MM.1S (cell line): ENCODE measurements at regions not wholly inside any gene's neighbourhood (a gene's known extent, or its start where the extent isn't known, plus 50 kb on each side); places are given as distances from the start of the nearest gene placed in this dataset.

ENCODE experiments used
- DNase-seq: peaks from one replicate; pipeline ENCODE4 v3.0.0-alpha.2; 2015
- H2AFZ ChIP-seq: fragments of 300-600 bp; sonication (generic); 2 replicates; pipeline ENCODE4 v1.6.0; 2016; ENCODE audit warnings: antibody characterized with exemption, low read length
- H3F3A ChIP-seq: fragments of 300-600 bp; sonication (generic); 2 replicates; pipeline ENCODE4 v1.6.1; 2016; ENCODE audit warnings: mild to moderate bottlenecking, antibody characterized with exemption, low read length, moderate library complexity, mixed read lengths; ENCODE audit not compliant: insufficient read depth
- H3K27ac ChIP-seq: fragments of 300-600 bp; sonication (generic); 2 replicates; pipeline ENCODE4 v1.5.1; 2016; ENCODE audit warnings: mild to moderate bottlenecking, low read length
- H3K27me3 ChIP-seq: fragments of 300-600 bp; sonication (generic); replicated peaks from 2 replicates; pipeline ENCODE4 v1.6.0; 2016; ENCODE audit warnings: low read length; ENCODE audit not compliant: insufficient read depth
- H3K36me3 ChIP-seq: fragments of 300-600 bp; sonication (generic); replicated peaks from 2 replicates; pipeline ENCODE4 v1.6.1; 2016; ENCODE audit warnings: mild to moderate bottlenecking, low read length, mixed read lengths; ENCODE audit not compliant: insufficient read depth
- H3K4me1 ChIP-seq: fragments of 300-600 bp; sonication (generic); 2 replicates; pipeline ENCODE4 v1.6.1; 2016; ENCODE audit warnings: low read length, mixed read lengths
- H3K4me2 ChIP-seq: fragments of 300-600 bp; sonication (generic); 2 replicates; pipeline ENCODE4 v1.6.0; 2016; ENCODE audit warnings: low read depth, low read length
- H3K4me3 ChIP-seq: fragments of 300-600 bp; sonication (generic); 2 replicates; pipeline ENCODE4 v1.5.1; 2016; ENCODE audit warnings: low read length, mixed read lengths
- H3K79me2 ChIP-seq: fragments of 300-600 bp; sonication (generic); 2 replicates; pipeline ENCODE4 v1.6.1; 2016; ENCODE audit warnings: mixed run types, low read length, mixed read lengths
- H3K9ac ChIP-seq: fragments of 300-600 bp; sonication (generic); 2 replicates; pipeline ENCODE4 v1.6.1; 2016; ENCODE audit warnings: low read length, mixed read lengths
- H3K9me2 ChIP-seq: fragments of 300-600 bp; sonication (generic); replicated peaks from 2 replicates; pipeline ENCODE4 v1.6.1; 2016; ENCODE audit warnings: mild to moderate bottlenecking, low read length, mixed read lengths; ENCODE audit not compliant: insufficient read depth
- H3K9me3 ChIP-seq: fragments of 300-600 bp; sonication (generic); replicated peaks from 2 replicates; pipeline ENCODE4 v1.6.1; 2016; ENCODE audit warnings: mild to moderate bottlenecking, low read length, mixed read lengths; ENCODE audit not compliant: insufficient read depth
- H4K20me1 ChIP-seq: fragments of 300-600 bp; sonication (generic); 2 replicates; pipeline ENCODE4 v1.6.1; 2016; ENCODE audit warnings: mild to moderate bottlenecking, low read length, moderate library complexity, mixed read lengths; ENCODE audit not compliant: insufficient read depth
- EZH2 ChIP-seq: fragments of 300-600 bp; sonication (generic); optimal IDR thresholded peaks from 2 replicates; pipeline ENCODE3; 2017; ENCODE audit warnings: low read depth, mild to moderate bottlenecking, antibody characterized with exemption, low read length, mixed read lengths
- EZH2phosphoT487 ChIP-seq: fragments of 300-600 bp; sonication (generic); IDR thresholded peaks from 2 replicates; pipeline ENCODE4 v1.6.1; 2018; ENCODE audit warnings: antibody characterized with exemption, low read length
- TF ChIP-seq, protein P1 (sequence below): fragments of 300-600 bp; sonication (generic); IDR thresholded peaks from 2 replicates; pipeline ENCODE4 v1.5.1; 2016; ENCODE audit warnings: antibody characterized with exemption, low read length, mixed read lengths

DNA sequence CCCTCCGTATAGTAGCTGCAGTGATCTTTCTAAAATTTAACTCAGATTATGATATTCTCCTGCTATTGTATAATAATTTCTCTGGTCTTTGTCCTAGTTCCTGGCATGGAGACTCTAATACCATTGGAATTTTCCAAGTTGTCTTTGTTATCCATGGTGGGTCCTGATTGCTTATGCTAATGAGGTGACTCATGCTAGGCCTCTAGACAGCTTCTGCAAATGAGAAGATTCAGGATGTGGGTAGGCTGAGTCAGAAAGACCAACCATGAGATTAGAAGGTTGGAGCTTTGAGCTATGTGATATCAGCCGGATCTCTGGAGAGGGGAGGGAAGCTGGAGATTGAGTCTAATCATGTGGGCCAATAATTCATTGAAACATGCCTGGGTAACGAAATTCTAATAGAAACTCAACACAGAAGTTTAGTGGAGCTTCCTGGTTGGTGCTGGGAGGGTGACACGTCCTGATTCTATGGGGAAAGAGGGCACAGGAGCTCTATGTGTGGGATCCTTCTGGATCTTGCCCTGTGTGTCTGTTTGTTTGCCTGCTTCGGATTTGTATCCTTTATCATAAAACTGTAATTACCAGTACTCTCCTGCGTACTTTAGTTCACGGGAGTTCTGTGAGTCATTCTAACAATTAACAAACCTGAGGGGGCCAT lies 73.2 kb upstream of the CNIH3 start:
- Histone ChIP-seq H3K4me2 (no peak overlapping the region), H3K9ac (no peak overlapping the region), H3F3A (no peaks in the 10 kb centered on the region), H2AFZ (no peak overlapping the region), H4K20me1 (no peaks in the 10 kb centered on the region), H3K36me3 (no peaks in the 10 kb centered on the region), H3K4me1 (no peaks in the 10 kb centered on the region), H3K79me2 (no peaks in the 10 kb centered on the region), H3K4me3 (no peak overlapping the region), H3K27me3 (no peaks in the 10 kb centered on the region), H3K27ac (no peak overlapping the region), H3K9me2 (no peaks in the 10 kb centered on the region), H3K9me3 (no peaks in the 10 kb centered on the region)
- TF ChIP-seq, protein P1, sequence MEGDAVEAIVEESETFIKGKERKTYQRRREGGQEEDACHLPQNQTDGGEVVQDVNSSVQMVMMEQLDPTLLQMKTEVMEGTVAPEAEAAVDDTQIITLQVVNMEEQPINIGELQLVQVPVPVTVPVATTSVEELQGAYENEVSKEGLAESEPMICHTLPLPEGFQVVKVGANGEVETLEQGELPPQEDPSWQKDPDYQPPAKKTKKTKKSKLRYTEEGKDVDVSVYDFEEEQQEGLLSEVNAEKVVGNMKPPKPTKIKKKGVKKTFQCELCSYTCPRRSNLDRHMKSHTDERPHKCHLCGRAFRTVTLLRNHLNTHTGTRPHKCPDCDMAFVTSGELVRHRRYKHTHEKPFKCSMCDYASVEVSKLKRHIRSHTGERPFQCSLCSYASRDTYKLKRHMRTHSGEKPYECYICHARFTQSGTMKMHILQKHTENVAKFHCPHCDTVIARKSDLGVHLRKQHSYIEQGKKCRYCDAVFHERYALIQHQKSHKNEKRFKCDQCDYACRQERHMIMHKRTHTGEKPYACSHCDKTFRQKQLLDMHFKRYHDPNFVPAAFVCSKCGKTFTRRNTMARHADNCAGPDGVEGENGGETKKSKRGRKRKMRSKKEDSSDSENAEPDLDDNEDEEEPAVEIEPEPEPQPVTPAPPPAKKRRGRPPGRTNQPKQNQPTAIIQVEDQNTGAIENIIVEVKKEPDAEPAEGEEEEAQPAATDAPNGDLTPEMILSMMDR: no peak
- TF ChIP-seq EZH2: no peak
- no peak for TF ChIP-seq EZH2phosphoT487
- no peak for DNase-seq

DNA sequence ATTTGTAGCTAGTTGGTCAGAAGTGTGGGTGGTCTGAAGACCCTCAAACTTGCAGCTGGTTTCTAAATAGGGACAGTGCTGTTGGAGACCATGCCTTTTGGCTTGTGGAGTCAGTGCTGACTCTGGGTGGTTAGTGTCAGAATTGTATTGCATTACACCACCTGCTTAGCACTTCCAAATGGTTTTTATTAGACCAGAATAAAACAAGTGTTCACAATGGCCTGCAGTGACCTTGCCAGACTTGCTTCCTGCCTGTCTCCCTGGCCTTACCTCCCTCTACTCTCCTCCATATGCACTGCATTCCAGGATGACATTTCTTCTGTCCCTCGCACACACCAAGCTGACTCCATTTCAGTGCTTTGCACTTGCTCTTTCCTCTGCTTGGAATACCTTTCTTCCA lies 72.7 kb upstream of the CNIH3 start:
- TF ChIP-seq EZH2phosphoT487: no peak
- TF ChIP-seq, protein P1: no peak
- TF ChIP-seq EZH2: no peak
- H3K4me2 ChIP-seq: no peak overlapping the region
- H3K36me3 ChIP-seq: no peaks in the 10 kb centered on the region
- H3K27ac ChIP-seq: no peak overlapping the region
- no peak for DNase-seq
- no peaks in the 10 kb centered on the region for H3K27me3 ChIP-seq
- no peaks in the 10 kb centered on the region for H3K9me2 ChIP-seq
- H2AFZ ChIP-seq: no peak overlapping the region
- H3F3A ChIP-seq: no peaks in the 10 kb centered on the region
- H3K4me3 ChIP-seq: no peak overlapping the region
- no peaks in the 10 kb centered on the region for H3K9me3 ChIP-seq
- H4K20me1 ChIP-seq: no peaks in the 10 kb centered on the region
- no peaks in the 10 kb centered on the region for H3K79me2 ChIP-seq
- H3K9ac ChIP-seq: no peak overlapping the region
- H3K4me1 ChIP-seq: no peaks in the 10 kb centered on the region

DNA sequence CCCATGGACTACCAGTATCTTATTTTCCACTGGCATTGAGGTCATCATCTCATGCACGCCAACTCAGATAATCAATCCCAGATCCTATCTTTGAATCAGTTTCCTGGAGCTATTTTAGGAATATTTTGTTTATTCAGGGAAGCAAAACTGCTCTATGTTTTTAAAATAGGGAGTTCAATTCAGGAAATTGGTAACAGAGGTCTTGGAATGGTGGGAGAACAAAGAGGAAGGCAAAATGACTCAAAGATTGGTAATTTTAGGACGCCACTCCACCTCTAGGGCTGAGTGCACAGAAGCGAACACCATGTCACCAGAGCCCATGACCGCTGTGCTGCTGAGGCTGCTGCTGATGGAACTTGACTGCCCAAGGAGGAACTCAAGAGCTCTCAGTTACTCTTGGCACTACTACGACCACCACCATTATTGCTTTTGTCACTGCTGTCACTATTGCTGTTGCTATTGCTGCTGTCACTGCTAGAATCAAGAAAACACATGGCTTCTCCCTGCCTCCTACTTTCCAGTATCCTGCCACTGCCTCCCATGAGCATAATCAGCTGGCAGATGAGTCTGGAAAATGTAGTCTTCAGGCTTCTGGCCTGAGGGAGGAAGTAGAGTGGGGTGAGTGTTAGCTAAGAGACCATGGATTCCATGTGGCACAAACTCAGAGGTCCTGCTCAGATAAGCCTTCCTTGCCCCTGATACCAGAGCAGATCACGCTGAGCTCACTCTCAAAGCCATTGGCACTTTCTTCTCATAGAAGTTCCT lies 71.6 kb upstream of the CNIH3 start:
- H3K27me3 ChIP-seq: no peaks in the 10 kb centered on the region
- no peaks in the 10 kb centered on the region for H3K9me3 ChIP-seq
- no peaks in the 10 kb centered on the region for H3K36me3 ChIP-seq
- no peak overlapping the region for H3K4me2 ChIP-seq
- no peak for DNase-seq
- no peak overlapping the region for H3K4me3 ChIP-seq
- H3K4me1 ChIP-seq: no peaks in the 10 kb centered on the region
- H3F3A ChIP-seq: no peaks in the 10 kb centered on the region
- no peaks in the 10 kb centered on the region for H4K20me1 ChIP-seq
- no peak overlapping the region for H3K27ac ChIP-seq
- no peaks in the 10 kb centered on the region for H3K9me2 ChIP-seq
- H3K9ac ChIP-seq: no peak overlapping the region
- H3K79me2 ChIP-seq: no peaks in the 10 kb centered on the region
- no peak for TF ChIP-seq EZH2phosphoT487
- TF ChIP-seq, protein P1: no peak
- TF ChIP-seq EZH2: no peak
- H2AFZ ChIP-seq: no peak overlapping the region
